Activated CD8-positive, alpha-beta memory T cell treated with anti-CD3 and anti-CD28 coated beads for 36 hours (primary cell): ENCODE measurements at regions not wholly inside any gene's neighbourhood (a gene's known extent, or its start where the extent isn't known, plus 50 kb on each side); places are given as distances from the start of the nearest gene placed in this dataset.

Source experiments
- CTCF ChIA-PET: fragments of 350-600 bp; sonication (Branson Sonifier 250); formaldehyde crosslinking; loops from one replicate; lab custom pipeline; 2021; ENCODE audit warnings: antibody characterized with exemption; lab: Charles Lee
- POLR2A ChIA-PET: fragments of 350-600 bp; sonication (Branson Sonifier 250); formaldehyde crosslinking; loops from one replicate; lab custom pipeline; 2021; ENCODE audit warnings: antibody characterized with exemption; lab: Charles Lee

- ChIA-PET POLR2A (no interaction called here), CTCF (no interaction called here)
Measured at GRCh38 chr5:86865256-86865785, 247.6 kb downstream of the COX7C start.

GRCh38 chr5:86866036-86866435 is 248.3 kb downstream of the COX7C start:
- CTCF ChIA-PET = no interaction called here
- POLR2A ChIA-PET = no interaction called here

GRCh38 chr5:86869268-86869667 is 251.5 kb downstream of the COX7C start:
- ChIA-PET POLR2A (no interaction called here), CTCF (no interaction called here)

- CTCF ChIA-PET = no interaction called here
- POLR2A ChIA-PET = no interaction called here
Measured at GRCh38 chr5:86875539-86875938, 257.8 kb downstream of the COX7C start.

- POLR2A ChIA-PET = no interaction called here
- CTCF ChIA-PET = no interaction called here
Measured at GRCh38 chr5:86878250-86878649, 260.5 kb downstream of the COX7C start.

GRCh38 chr5:86879086-86879485 is 261.3 kb downstream of the COX7C start:
- POLR2A ChIA-PET = no interaction called here

GRCh38 chr5:86880344-86880743 is 262.6 kb downstream of the COX7C start:
- POLR2A ChIA-PET = no interaction called here
- CTCF ChIA-PET = interaction anchor here (0.6 to 1.3 kb wide), 4 partner anchors 10 to 133 kb away, joined by 3 to 4 read pairs (median 4); no protein-coding TSS in a partner anchor

More at GRCh38 chr5:86879086-86879485, 261.3 kb downstream of the COX7C start:
- CTCF ChIA-PET = no interaction called here

GRCh38 chr5:86880785-86881492 is 263.2 kb downstream of the COX7C start:
- ChIA-PET CTCF (interaction anchor here (0.6 to 1.3 kb wide), 4 partner anchors 9 to 132 kb away, joined by 3 to 4 read pairs (median 4); no protein-coding TSS in a partner anchor), POLR2A (no interaction called here)

- ChIA-PET CTCF (no interaction called here), POLR2A (no interaction called here)
Measured at GRCh38 chr5:86881493-86882090, 263.9 kb downstream of the COX7C start.

- POLR2A ChIA-PET = no interaction called here
- CTCF ChIA-PET = no interaction called here
Measured at GRCh38 chr5:86884608-86885007, 266.9 kb downstream of the COX7C start.

GRCh38 chr5:86885011-86885410 is 267.3 kb downstream of the COX7C start:
- ChIA-PET POLR2A (no interaction called here), CTCF (no interaction called here)

- CTCF ChIA-PET = no interaction called here
- POLR2A ChIA-PET = no interaction called here
Measured at GRCh38 chr5:86885489-86886230, 267.9 kb downstream of the COX7C start.

- CTCF ChIA-PET = interaction anchor here (1.1 kb wide), 1 partner anchor 10 kb away, joined by 3 read pairs; no protein-coding TSS in a partner anchor
Measured at GRCh38 chr5:86890375-86890774, 272.6 kb downstream of the COX7C start.

GRCh38 chr5:86894056-86894455 is 276.3 kb downstream of the COX7C start:
- POLR2A ChIA-PET = no interaction called here
- CTCF ChIA-PET = no interaction called here

More at GRCh38 chr5:86890375-86890774, 272.6 kb downstream of the COX7C start:
- POLR2A ChIA-PET = no interaction called here

- ChIA-PET POLR2A (no interaction called here), CTCF (no interaction called here)
Measured at GRCh38 chr5:86896916-86897315, 279.2 kb downstream of the COX7C start.

- CTCF ChIA-PET = no interaction called here
- POLR2A ChIA-PET = no interaction called here
Measured at GRCh38 chr5:86909418-86910295, 291.9 kb downstream of the COX7C start.

- CTCF ChIA-PET = no interaction called here
- POLR2A ChIA-PET = no interaction called here
Measured at GRCh38 chr5:86917117-86917579, 299.4 kb downstream of the COX7C start.

- POLR2A ChIA-PET = no interaction called here
- CTCF ChIA-PET = no interaction called here
Measured at GRCh38 chr5:86918246-86918645, 300.5 kb downstream of the COX7C start.

- POLR2A ChIA-PET = no interaction called here
- CTCF ChIA-PET = no interaction called here
Measured at GRCh38 chr5:86926033-86926432, 308.3 kb downstream of the COX7C start.
